CD4-positive, alpha-beta memory T cell (primary cell): ENCODE measurements at regions not wholly inside any gene's neighbourhood (a gene's known extent, or its start where the extent isn't known, plus 50 kb on each side); places are given as distances from the start of the nearest gene placed in this dataset.

Experiments used
- CTCF ChIA-PET: fragments of 350-600 bp; sonication (Branson Sonifier 250); formaldehyde crosslinking; loops from one replicate; lab custom pipeline; 2021; ENCODE audit warnings: inconsistent platforms; ENCODE audit not compliant: partially characterized antibody; lab: Charles Lee
- POLR2A ChIA-PET: fragments of 350-600 bp; sonication (Branson Sonifier 250); formaldehyde crosslinking; loops from one replicate; lab custom pipeline; 2021; ENCODE audit not compliant: partially characterized antibody; lab: Charles Lee
- DNase-seq, 5 donors: peaks; one replicate each; pipeline versions ENCODE4 v3.0.0 to v3.0.0-alpha.2; 2020 to 2022; ENCODE audit warnings: mixed read lengths in 1 of 5
- H3K27ac ChIP-seq: one replicate; pipeline ENCODE4 v1.7.0; 2013; ENCODE audit warnings: low read depth, low read length
- H3K27me3 ChIP-seq: 2 replicates; pipeline ENCODE4 v1.7.0; 2013; ENCODE audit warnings: mild to moderate bottlenecking, low read length, moderate library complexity; ENCODE audit not compliant: insufficient read depth
- H3K36me3 ChIP-seq: 2 replicates; pipeline ENCODE4 v1.7.0; 2013; ENCODE audit warnings: mild to moderate bottlenecking, low read length, moderate library complexity; ENCODE audit not compliant: insufficient read depth
- H3K4me1 ChIP-seq: 2 replicates; pipeline ENCODE4 v1.7.0; 2013; ENCODE audit warnings: mild to moderate bottlenecking, low read length, moderate library complexity; ENCODE audit not compliant: insufficient read depth
- H3K4me3 ChIP-seq, 2 donors: one replicate each; pipeline ENCODE4 v1.7.0; 2013; ENCODE audit warnings: low read length in 2 of 2, mild to moderate bottlenecking in 1 of 2
- H3K9me3 ChIP-seq, 2 donors: one replicate each; pipeline ENCODE4 v1.7.0; 2013; ENCODE audit warnings: low read length in 2 of 2, control low read depth in 1 of 2; ENCODE audit not compliant: control insufficient read depth in 1 of 2
- H3K27ac Mint-ChIP-seq, 7 donors: one replicate each; pipeline ENCODE4 v1.8.0; 2020 to 2021; ENCODE audit warnings: mixed read lengths in 7 of 7, mild to moderate bottlenecking in 6 of 7, inconsistent platforms in 3 of 7, moderate library complexity in 3 of 7
- H3K27me3 Mint-ChIP-seq, 2 donors: one replicate each; pipeline ENCODE4 v1.8.0; 2020 to 2021; ENCODE audit warnings: mixed read lengths in 2 of 2
- H3K36me3 Mint-ChIP-seq, 2 donors: one replicate each; pipeline ENCODE4 v1.8.0; 2020 to 2021; ENCODE audit warnings: mixed read lengths in 2 of 2, inconsistent platforms in 1 of 2, mild to moderate bottlenecking in 1 of 2
- H3K4me1 Mint-ChIP-seq, 4 donors: one replicate each; pipeline ENCODE4 v1.8.0; 2020 to 2021; ENCODE audit warnings: mixed read lengths in 4 of 4, mild to moderate bottlenecking in 1 of 4
- H3K4me3 Mint-ChIP-seq, 8 donors: one replicate each; pipeline ENCODE4 v1.8.0; 2020 to 2021; ENCODE audit warnings: mixed read lengths in 8 of 8, mild to moderate bottlenecking in 7 of 8, moderate library complexity in 6 of 8, inconsistent platforms in 3 of 8
- H3K9me3 Mint-ChIP-seq, 8 donors: one replicate each; pipeline ENCODE4 v1.8.0; 2020 to 2021; ENCODE audit warnings: mixed read lengths in 8 of 8, mild to moderate bottlenecking in 5 of 8, inconsistent platforms in 3 of 8, moderate library complexity in 1 of 8
- intact Hi-C: fragments of 100-400 bp; cut with micrococcal nuclease; formaldehyde crosslinking; loops from one replicate; pipeline ENCODE4 v1.15.1; 2023

DNA sequence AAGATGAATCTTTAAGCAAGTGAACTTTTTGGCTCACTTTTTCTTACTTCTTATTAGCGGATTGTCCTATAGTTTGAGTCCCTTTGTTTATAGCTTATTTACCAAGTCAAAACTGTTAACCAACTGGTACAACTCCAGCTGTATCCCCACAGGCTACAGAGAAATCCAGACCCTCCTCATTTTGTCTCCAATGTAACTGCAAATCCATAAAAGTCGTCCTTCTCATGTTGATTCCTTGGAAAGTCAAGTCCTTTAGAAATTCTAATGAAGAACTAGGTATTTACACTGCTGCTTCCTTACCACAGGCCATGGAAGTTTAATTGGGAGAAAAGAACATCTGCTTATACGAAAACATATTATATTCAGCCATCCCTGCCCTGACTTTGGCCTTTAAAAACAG, 729.1 kb upstream of the NRSN1 start:
- no peak overlapping the region for H3K27ac Mint-ChIP-seq
- Histone ChIP-seq H3K27ac (no peak overlapping the region), H3K4me3 (no peak overlapping the region), H3K9me3 (no peaks in the 10 kb centered on the region), H3K27me3 (no peaks in the 10 kb centered on the region), H3K36me3 (no peaks in the 10 kb centered on the region), H3K4me1 (no peaks in the 10 kb centered on the region)
- no peak for DNase-seq
- no peak overlapping the region for H3K4me3 Mint-ChIP-seq
- CTCF ChIA-PET = no interaction called here
- H3K27me3 Mint-ChIP-seq = no peaks in the 10 kb centered on the region
- H3K9me3 Mint-ChIP-seq = peaks cover 0 to 3% (median 0%) of the 10 kb centered on the region in 8 donors
- intact Hi-C loops = no loop called here
- H3K4me1 Mint-ChIP-seq = no peaks in the 10 kb centered on the region
- POLR2A ChIA-PET = no interaction called here
- no peaks in the 10 kb centered on the region for H3K36me3 Mint-ChIP-seq

DNA sequence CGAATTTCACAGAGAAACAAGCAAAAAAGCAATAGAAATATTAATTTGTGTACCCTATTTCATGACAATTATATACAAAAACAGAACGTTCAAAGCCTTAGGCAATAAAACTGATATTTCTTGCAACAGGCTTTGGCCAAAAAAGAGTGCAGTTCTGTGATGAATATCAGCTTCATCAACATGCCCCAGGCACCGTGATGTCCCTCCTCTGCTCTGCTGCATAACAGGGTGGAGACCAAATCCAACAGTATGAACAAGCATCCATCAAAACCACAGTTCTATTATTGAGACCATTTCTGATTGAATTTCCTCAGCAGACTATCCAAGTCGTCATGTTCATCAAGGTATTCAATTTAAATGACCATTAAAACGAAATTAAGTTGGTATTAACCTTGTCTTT, 722.6 kb upstream of the NRSN1 start:
- H3K4me1 Mint-ChIP-seq = no peaks in the 10 kb centered on the region
- Histone ChIP-seq H3K27ac (no peak overlapping the region), H3K4me3 (no peak overlapping the region), H3K9me3 (peaks cover 0 to 4% of the 10 kb centered on the region in 2 donors), H3K36me3 (no peaks in the 10 kb centered on the region), H3K27me3 (no peaks in the 10 kb centered on the region), H3K4me1 (no peaks in the 10 kb centered on the region)
- no peak overlapping the region for H3K4me3 Mint-ChIP-seq
- H3K27ac Mint-ChIP-seq = no peak overlapping the region
- no peaks in the 10 kb centered on the region for H3K27me3 Mint-ChIP-seq
- intact Hi-C loops = no loop called here
- no peak for DNase-seq
- POLR2A ChIA-PET = no interaction called here
- CTCF ChIA-PET = no interaction called here
- peaks cover 0 to 5% (median 1%) of the 10 kb centered on the region in 8 donors for H3K9me3 Mint-ChIP-seq
- H3K36me3 Mint-ChIP-seq = no peaks in the 10 kb centered on the region

DNA sequence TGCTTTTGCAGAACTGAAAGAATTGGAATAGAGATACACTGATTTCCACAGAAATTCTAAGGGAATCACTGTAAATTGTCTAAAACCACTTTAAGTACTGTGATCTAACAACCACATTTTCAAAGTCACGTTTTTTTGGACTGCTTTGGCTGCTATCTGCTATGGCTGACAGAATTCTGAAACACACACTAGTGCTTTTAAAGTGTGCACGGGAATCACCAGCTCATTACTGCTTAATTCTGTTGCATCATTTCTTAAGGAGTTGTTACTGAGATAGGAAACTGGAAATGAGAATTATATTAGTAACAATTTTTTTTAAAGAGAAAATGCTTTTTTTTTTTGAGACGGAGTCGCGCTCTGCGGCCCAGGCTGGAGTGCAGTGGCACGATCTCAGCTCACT, 716.5 kb upstream of the NRSN1 start:
- H3K4me1 ChIP-seq = no peaks in the 10 kb centered on the region
- Mint-ChIP-seq H3K36me3 (no peaks in the 10 kb centered on the region), H3K27me3 (no peaks in the 10 kb centered on the region), H3K4me3 (no peak overlapping the region), H3K27ac (no peak overlapping the region), H3K9me3 (peaks cover 0 to 10% (median 4%) of the 10 kb centered on the region in 8 donors), H3K4me1 (no peaks in the 10 kb centered on the region)
- H3K27me3 ChIP-seq = no peaks in the 10 kb centered on the region
- DNase-seq = no peak
- POLR2A ChIA-PET = no interaction called here
- intact Hi-C loops = no loop called here
- H3K9me3 ChIP-seq = peaks cover 0 to 4% of the 10 kb centered on the region in 2 donors
- CTCF ChIA-PET = no interaction called here
- H3K36me3 ChIP-seq = no peaks in the 10 kb centered on the region
- H3K27ac ChIP-seq = no peak overlapping the region
- H3K4me3 ChIP-seq = no peak overlapping the region

DNA sequence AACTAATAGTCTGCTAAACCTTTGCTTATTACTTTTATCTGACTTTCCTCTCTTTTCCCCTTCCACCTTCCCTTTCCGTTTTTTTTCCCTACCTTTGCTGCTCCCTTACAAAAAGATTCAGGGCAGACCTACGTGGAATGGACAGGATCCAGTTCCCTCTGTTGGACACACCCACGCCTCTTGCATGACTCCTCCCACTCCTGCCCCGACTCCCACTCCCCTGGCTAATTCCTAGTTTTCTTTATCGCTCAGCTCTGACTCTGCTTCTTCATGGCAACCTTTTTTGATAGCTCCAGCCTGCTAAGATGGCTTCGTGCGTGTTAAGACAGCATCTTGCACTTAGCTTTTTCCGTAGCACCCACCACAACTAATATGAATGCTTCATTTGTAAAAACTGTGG, 715.6 kb upstream of the NRSN1 start:
- ChIA-PET CTCF (no interaction called here), POLR2A (no interaction called here)
- no peaks in the 10 kb centered on the region for H3K36me3 ChIP-seq
- no peak overlapping the region for H3K27ac ChIP-seq
- H3K9me3 Mint-ChIP-seq = peaks cover 0 to 10% (median 4%) of the 10 kb centered on the region in 8 donors
- H3K27ac Mint-ChIP-seq = no peak overlapping the region
- H3K4me1 Mint-ChIP-seq = no peaks in the 10 kb centered on the region
- no peak overlapping the region for H3K4me3 ChIP-seq
- H3K27me3 Mint-ChIP-seq = no peaks in the 10 kb centered on the region
- DNase-seq = no peak
- no peaks in the 10 kb centered on the region for H3K27me3 ChIP-seq
- H3K4me3 Mint-ChIP-seq = no peak overlapping the region
- H3K36me3 Mint-ChIP-seq = no peaks in the 10 kb centered on the region
- no peaks in the 10 kb centered on the region for H3K4me1 ChIP-seq
- intact Hi-C loops = no loop called here
- peaks cover 0 to 4% of the 10 kb centered on the region in 2 donors for H3K9me3 ChIP-seq

DNA sequence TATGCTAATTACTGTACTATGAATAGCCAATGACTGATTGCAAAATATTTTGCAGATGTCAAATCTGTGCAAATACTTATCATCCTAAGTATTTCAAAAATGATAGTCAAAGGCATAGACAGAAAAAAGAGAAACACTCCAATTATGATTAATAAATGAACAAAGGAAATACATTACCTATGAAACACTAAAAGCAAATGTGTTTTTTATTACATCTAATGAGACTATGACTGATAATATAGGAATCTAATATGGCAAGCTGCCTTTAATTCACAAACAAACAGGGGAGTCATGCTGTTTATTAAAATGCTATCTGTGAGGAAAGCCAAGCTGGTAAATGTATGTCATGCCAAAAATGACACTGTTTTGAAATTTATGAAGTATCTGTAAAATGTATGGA, 713.2 kb upstream of the NRSN1 start:
- intact Hi-C loops = no loop called here
- H3K27me3 Mint-ChIP-seq = no peaks in the 10 kb centered on the region
- no peaks in the 10 kb centered on the region for H3K4me1 Mint-ChIP-seq
- no peak for DNase-seq
- H3K36me3 ChIP-seq = no peaks in the 10 kb centered on the region
- no peak overlapping the region for H3K4me3 ChIP-seq
- no peak overlapping the region for H3K27ac Mint-ChIP-seq
- no peaks in the 10 kb centered on the region for H3K4me1 ChIP-seq
- ChIA-PET POLR2A (no interaction called here), CTCF (no interaction called here)
- no peak overlapping the region for H3K4me3 Mint-ChIP-seq
- H3K36me3 Mint-ChIP-seq = no peaks in the 10 kb centered on the region
- no peak overlapping the region for H3K27ac ChIP-seq
- H3K9me3 ChIP-seq = peaks cover 0 to under 1% of the 10 kb centered on the region in 2 donors
- peaks cover 0 to 9% (median 5%) of the 10 kb centered on the region in 8 donors for H3K9me3 Mint-ChIP-seq
- H3K27me3 ChIP-seq = no peaks in the 10 kb centered on the region

DNA sequence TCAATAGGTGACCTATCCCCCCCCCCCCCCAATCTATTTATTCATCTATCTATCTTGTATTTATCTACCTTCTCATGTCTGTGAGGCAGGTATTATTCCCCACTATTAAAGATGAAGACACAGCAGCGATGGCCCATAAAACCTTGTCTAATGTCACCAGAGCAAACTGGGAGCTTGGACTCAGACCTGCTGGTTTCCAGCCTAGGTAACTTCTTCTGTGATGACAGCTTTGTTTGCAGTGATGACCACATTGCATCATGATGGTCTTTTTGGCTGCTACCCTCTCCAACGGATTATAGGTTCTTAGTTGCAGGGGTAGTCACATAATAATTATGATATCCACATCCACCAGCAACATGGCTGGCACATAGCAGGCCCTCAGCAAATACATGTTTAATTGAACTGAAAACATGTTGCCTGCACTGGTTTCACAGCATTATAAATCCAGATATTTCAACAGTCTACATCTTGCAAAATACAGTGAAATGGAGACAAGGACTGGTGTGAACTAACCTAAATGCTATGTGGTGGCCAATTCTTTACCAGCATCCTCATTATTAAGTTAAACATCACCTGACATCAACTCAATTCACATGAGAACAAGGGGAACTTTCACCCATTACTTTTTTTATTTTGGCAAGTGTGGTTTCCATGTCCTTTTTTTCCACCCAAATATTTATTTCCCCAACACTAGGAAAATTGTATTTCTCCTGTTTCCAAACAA, 712.5 kb upstream of the NRSN1 start:
- Mint-ChIP-seq H3K27me3 (no peaks in the 10 kb centered on the region), H3K36me3 (no peaks in the 10 kb centered on the region), H3K9me3 (peaks cover 0 to 8% (median 5%) of the 10 kb centered on the region in 8 donors), H3K27ac (no peak overlapping the region), H3K4me3 (no peak overlapping the region), H3K4me1 (no peaks in the 10 kb centered on the region)
- POLR2A ChIA-PET = no interaction called here
- DNase-seq = no peak
- H3K9me3 ChIP-seq = no peaks in the 10 kb centered on the region
- no peaks in the 10 kb centered on the region for H3K4me1 ChIP-seq
- no peak overlapping the region for H3K4me3 ChIP-seq
- intact Hi-C loops = no loop called here
- CTCF ChIA-PET = no interaction called here
- H3K27ac ChIP-seq = no peak overlapping the region
- no peaks in the 10 kb centered on the region for H3K27me3 ChIP-seq
- H3K36me3 ChIP-seq = no peaks in the 10 kb centered on the region

DNA sequence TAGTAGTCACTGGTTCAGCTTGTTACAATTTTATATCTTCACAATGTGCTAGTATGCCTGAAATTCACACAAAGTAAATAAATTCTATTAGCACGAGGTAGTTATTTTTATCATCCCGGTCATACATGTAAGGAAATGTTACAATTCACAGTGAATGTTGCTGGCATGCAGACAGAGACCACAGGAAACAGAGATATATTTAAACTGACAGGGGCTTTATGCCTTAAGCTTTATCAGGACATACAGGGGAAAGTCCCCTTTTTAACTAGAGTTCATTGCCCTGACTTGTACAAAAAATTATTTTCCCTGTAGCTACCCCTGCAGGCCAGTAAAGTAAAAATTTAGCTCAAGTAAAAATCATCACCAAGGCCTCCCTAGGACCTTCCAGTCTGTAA, 712.0 kb upstream of the NRSN1 start:
- Mint-ChIP-seq H3K4me1 (no peaks in the 10 kb centered on the region), H3K27me3 (no peaks in the 10 kb centered on the region), H3K4me3 (no peak overlapping the region), H3K27ac (no peak overlapping the region), H3K9me3 (peaks cover 0 to 5% (median 5%) of the 10 kb centered on the region in 8 donors), H3K36me3 (no peaks in the 10 kb centered on the region)
- Histone ChIP-seq H3K27me3 (no peaks in the 10 kb centered on the region), H3K4me1 (no peaks in the 10 kb centered on the region), H3K36me3 (no peaks in the 10 kb centered on the region), H3K4me3 (no peak overlapping the region), H3K27ac (no peak overlapping the region), H3K9me3 (no peaks in the 10 kb centered on the region)
- CTCF ChIA-PET = no interaction called here
- intact Hi-C loops = no loop called here
- POLR2A ChIA-PET = no interaction called here
- DNase-seq = no peak
